ENCODE measurements at regions not wholly inside any gene's neighbourhood (a gene's known extent, or its start where the extent isn't known, plus 50 kb on each side); places are given as distances from the start of the nearest gene placed in this dataset.

DNA sequence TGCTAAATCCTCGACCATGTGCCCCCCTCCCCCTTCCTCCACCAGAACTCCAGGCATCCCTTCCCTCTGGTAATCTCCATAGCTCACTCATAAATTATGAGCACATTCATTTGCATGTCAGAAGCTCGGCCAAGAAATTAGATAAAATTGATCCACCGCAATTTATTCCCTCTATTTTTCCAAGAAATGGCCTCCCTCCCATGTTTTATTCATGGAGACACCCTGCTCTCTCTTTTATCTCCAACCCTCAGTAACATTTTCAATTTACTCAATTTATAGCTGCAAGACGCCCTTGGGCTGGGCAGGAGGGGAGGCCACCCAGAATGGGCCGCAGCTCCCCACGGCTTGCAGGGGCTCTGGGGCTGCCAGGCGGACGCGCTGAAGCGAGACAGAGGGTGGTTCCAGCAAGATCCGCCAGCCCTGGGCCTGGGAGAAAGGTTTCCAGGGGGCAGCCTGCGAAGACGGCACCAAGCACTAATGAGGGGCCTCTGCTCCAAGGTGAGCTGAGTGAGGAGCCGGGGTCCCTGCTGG is 54.7 kb upstream of the ZNF423 start:
- no peak for DNase-seq (ENCODE audit: low read depth)
- TF ChIP-seq MYC (IDR thresholded peaks at IDR 0.05; ENCODE audit: low read depth, low read length) (no peak), POLR2A (IDR thresholded peaks at IDR 0.05; ENCODE audit: extremely low read depth, insufficient read length) (no peak)
- TF ChIP-seq, protein P1, sequence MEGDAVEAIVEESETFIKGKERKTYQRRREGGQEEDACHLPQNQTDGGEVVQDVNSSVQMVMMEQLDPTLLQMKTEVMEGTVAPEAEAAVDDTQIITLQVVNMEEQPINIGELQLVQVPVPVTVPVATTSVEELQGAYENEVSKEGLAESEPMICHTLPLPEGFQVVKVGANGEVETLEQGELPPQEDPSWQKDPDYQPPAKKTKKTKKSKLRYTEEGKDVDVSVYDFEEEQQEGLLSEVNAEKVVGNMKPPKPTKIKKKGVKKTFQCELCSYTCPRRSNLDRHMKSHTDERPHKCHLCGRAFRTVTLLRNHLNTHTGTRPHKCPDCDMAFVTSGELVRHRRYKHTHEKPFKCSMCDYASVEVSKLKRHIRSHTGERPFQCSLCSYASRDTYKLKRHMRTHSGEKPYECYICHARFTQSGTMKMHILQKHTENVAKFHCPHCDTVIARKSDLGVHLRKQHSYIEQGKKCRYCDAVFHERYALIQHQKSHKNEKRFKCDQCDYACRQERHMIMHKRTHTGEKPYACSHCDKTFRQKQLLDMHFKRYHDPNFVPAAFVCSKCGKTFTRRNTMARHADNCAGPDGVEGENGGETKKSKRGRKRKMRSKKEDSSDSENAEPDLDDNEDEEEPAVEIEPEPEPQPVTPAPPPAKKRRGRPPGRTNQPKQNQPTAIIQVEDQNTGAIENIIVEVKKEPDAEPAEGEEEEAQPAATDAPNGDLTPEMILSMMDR (IDR thresholded peaks at IDR 0.05; ENCODE audit: low read depth, low read length): no peak
- no peak overlapping the region for H3K4me3 ChIP-seq (ENCODE audit: low read depth, low read length)

DNA sequence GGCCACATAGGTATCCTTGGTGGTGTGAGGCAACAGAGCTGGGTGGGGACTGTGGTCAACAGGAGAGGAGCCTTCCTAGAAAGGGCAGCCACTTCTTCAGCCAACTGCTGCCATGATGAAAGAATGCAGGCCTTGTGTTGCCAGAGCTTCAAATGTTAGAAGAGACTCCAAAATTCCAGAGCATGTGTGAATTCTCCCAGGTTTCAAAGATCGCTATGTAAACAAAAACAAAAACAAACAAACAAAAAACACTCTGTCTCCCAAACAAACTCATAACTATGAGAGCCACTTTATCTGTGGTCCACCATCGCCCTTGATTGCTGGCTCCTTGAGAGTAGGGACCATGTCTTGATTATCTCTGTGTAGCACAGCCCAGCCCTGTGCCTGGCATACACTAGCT is 55.5 kb upstream of the ZNF423 start:
- TF ChIP-seq, protein P2, sequence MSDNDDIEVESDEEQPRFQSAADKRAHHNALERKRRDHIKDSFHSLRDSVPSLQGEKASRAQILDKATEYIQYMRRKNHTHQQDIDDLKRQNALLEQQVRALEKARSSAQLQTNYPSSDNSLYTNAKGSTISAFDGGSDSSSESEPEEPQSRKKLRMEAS (IDR thresholded peaks at IDR 0.05; ENCODE audit: low read depth, low read length): no peak
- TF ChIP-seq MYC (IDR thresholded peaks at IDR 0.05; ENCODE audit: low read depth, low read length): no peak
- no peak overlapping the region for H3K4me3 ChIP-seq (ENCODE audit: low read depth, low read length)
- DNase-seq (ENCODE audit: low read depth): no peak

- TF ChIP-seq POLR2A (IDR thresholded peaks at IDR 0.05; ENCODE audit: extremely low read depth, insufficient read length) (no peak), MYC (IDR thresholded peaks at IDR 0.05; ENCODE audit: low read depth, low read length) (no peak)
- TF ChIP-seq, protein P2 (IDR thresholded peaks at IDR 0.05; ENCODE audit: low read depth, low read length): no peak
- TF ChIP-seq, protein P1 (IDR thresholded peaks at IDR 0.05; ENCODE audit: low read depth, low read length): no peak
- no peak overlapping the region for H3K4me3 ChIP-seq (ENCODE audit: low read depth, low read length)
- DNase-seq (ENCODE audit: low read depth): no peak
Observed at GRCh38 chr16:49912721-49913120, 56.8 kb upstream of the ZNF423 start.

DNA sequence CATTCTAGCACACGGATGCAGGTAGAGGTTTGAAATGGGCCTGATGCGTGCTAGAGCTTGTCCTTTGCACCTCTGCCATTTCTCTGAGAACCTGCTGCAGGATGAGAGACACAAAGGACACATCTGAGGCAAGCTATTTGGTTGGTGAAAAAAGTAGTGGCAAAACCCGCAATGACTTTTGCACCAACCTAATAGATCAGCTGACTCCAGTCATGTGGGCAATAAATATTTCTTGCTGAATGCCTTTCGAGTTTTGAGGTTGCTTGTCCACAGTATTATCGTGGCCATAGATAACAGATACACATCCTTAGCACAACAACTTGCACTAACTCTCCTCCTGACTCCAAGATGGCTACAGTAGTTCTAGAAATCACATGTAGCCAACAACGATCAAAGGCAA is 57.8 kb upstream of the ZNF423 start:
- DNase-seq (ENCODE audit: low read depth): no peak
- TF ChIP-seq, protein P2 (IDR thresholded peaks at IDR 0.05; ENCODE audit: low read depth, low read length): no peak
- TF ChIP-seq MYC (IDR thresholded peaks at IDR 0.05; ENCODE audit: low read depth, low read length) (no peak), POLR2A (IDR thresholded peaks at IDR 0.05; ENCODE audit: extremely low read depth, insufficient read length) (no peak)
- TF ChIP-seq, protein P1 (IDR thresholded peaks at IDR 0.05; ENCODE audit: low read depth, low read length): no peak
- no peak overlapping the region for H3K4me3 ChIP-seq (ENCODE audit: low read depth, low read length)

- TF ChIP-seq POLR2A (IDR thresholded peaks at IDR 0.05; ENCODE audit: extremely low read depth, insufficient read length) (no peak), MYC (IDR thresholded peaks at IDR 0.05; ENCODE audit: low read depth, low read length) (no peak)
- TF ChIP-seq, protein P2 (IDR thresholded peaks at IDR 0.05; ENCODE audit: low read depth, low read length): no peak
- TF ChIP-seq, protein P1 (IDR thresholded peaks at IDR 0.05; ENCODE audit: low read depth, low read length): no peak
- no peak overlapping the region for H3K4me3 ChIP-seq (ENCODE audit: low read depth, low read length)
- no peak for DNase-seq (ENCODE audit: low read depth)
Observed at GRCh38 chr16:49914657-49915056, 58.7 kb upstream of the ZNF423 start.

DNA sequence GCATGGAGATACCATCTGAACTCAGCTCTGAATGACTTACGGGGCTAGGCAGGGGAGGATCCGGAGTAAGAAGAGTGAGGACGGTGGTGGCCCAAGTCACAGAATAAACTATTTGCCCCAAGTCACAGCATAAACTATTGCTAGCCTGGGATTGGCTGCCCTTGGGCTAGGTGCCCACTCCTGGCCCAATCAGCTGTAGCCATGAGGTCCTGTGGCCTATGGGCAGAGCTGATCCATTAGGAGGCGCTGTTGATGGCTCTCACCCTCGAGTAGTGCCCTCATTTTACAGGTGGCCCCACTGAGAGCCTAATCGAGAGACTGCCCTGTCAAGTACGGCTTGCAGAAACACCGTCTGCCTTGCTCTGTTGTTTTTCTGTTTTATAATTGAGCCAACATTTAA is 62.3 kb upstream of the ZNF423 start:
- TF ChIP-seq MYC (IDR thresholded peaks at IDR 0.05; ENCODE audit: low read depth, low read length): no peak
- TF ChIP-seq, protein P2 (IDR thresholded peaks at IDR 0.05; ENCODE audit: low read depth, low read length): no peak
- TF ChIP-seq, protein P1 (IDR thresholded peaks at IDR 0.05; ENCODE audit: low read depth, low read length): peak; percentile 29
- no peak for TF ChIP-seq POLR2A (IDR thresholded peaks at IDR 0.05; ENCODE audit: extremely low read depth, insufficient read length)
- DNase-seq (ENCODE audit: low read depth): peak; percentile 28
- no peak overlapping the region for H3K4me3 ChIP-seq (ENCODE audit: low read depth, low read length)

Measured in NB4 (cell line).